Inflammatory macrophage (primary cell): ENCODE measurements at regions not wholly inside any gene's neighbourhood (a gene's known extent, or its start where the extent isn't known, plus 50 kb on each side); places are given as distances from the start of the nearest gene placed in this dataset.
A peak's percentile ranks its signal among the peaks of the same experiment; 100 is the strongest.
"Not testable (repeated sequence)": the region's sequence is repeated elsewhere in the genome, so short reads cannot be mapped to it uniquely, and the experiment has no call there.

Source experiments
- DNase-seq, 2 donors: peaks; one replicate each; pipeline ENCODE4 v3.0.0-alpha.2; 2020 to 2022

- DNase-seq = not testable (repeated sequence)
Observed at GRCh38 chr19:21668072-21668773, 99.2 kb downstream of the ZNF100 start.

GRCh38 chr19:21655540-21656126, 111.7 kb downstream of the ZNF100 start:
- DNase-seq = no peak

GRCh38 chr19:21651478-21651877, 115.9 kb downstream of the ZNF100 start:
- not testable (repeated sequence) for DNase-seq

- no peak for DNase-seq
Observed at GRCh38 chr19:21638776-21639175, 128.6 kb downstream of the ZNF100 start.

GRCh38 chr19:21626924-21627697, 121.7 kb downstream of the ZNF429 start:
- DNase-seq = no peak

GRCh38 chr19:21626091-21626490, 120.7 kb downstream of the ZNF429 start:
- no peak for DNase-seq

GRCh38 chr19:21622920-21623319, 117.5 kb downstream of the ZNF429 start:
- DNase-seq = no peak

GRCh38 chr19:21621671-21622070, 116.3 kb downstream of the ZNF429 start:
- no peak for DNase-seq

- DNase-seq = no peak
Observed at GRCh38 chr19:21617740-21618339, 112.4 kb downstream of the ZNF429 start.

- not testable (repeated sequence) for DNase-seq
Observed at GRCh38 chr19:21614776-21615175, 109.4 kb downstream of the ZNF429 start.

GRCh38 chr19:21613201-21613600, 107.8 kb downstream of the ZNF429 start:
- DNase-seq = not testable (repeated sequence)

- DNase-seq = no peak
Observed at GRCh38 chr19:21612403-21612872, 107.0 kb downstream of the ZNF429 start.

- DNase-seq = no peak
Observed at GRCh38 chr19:21611659-21612402, 106.4 kb downstream of the ZNF429 start.

- no peak for DNase-seq
Observed at GRCh38 chr19:21610787-21611186, 105.4 kb downstream of the ZNF429 start.

GRCh38 chr19:21610341-21610740, 104.9 kb downstream of the ZNF429 start:
- no peak for DNase-seq

GRCh38 chr19:21608571-21608970, 103.2 kb downstream of the ZNF429 start:
- DNase-seq = no peak

GRCh38 chr19:21607449-21607848, 102.0 kb downstream of the ZNF429 start:
- no peak for DNase-seq

- DNase-seq = not testable (repeated sequence)
Observed at GRCh38 chr19:21607011-21607410, 101.6 kb downstream of the ZNF429 start.

GRCh38 chr19:21606326-21606725, 100.9 kb downstream of the ZNF429 start:
- DNase-seq = not testable (repeated sequence)

- DNase-seq = peak in 1 of 2 donors; percentile 12
Observed at GRCh38 chr19:21604951-21605476, 99.6 kb downstream of the ZNF429 start.
